GM19463 (cell line): ENCODE measurements at regions not wholly inside any gene's neighbourhood (a gene's known extent, or its start where the extent isn't known, plus 50 kb on each side); places are given as distances from the start of the nearest gene placed in this dataset.
"Not testable (repeated sequence)": the region's sequence is repeated elsewhere in the genome, so short reads cannot be mapped to it uniquely, and the experiment has no call there.

Experiments used
- ATAC-seq: cut with Tn5 transposase; IDR thresholded peaks from one replicate; pipeline ENCODE4 v1.9.1; 2021; ENCODE audit warnings: mild to moderate bottlenecking, moderate library complexity; ENCODE audit not compliant: unreplicated experiment

DNA sequence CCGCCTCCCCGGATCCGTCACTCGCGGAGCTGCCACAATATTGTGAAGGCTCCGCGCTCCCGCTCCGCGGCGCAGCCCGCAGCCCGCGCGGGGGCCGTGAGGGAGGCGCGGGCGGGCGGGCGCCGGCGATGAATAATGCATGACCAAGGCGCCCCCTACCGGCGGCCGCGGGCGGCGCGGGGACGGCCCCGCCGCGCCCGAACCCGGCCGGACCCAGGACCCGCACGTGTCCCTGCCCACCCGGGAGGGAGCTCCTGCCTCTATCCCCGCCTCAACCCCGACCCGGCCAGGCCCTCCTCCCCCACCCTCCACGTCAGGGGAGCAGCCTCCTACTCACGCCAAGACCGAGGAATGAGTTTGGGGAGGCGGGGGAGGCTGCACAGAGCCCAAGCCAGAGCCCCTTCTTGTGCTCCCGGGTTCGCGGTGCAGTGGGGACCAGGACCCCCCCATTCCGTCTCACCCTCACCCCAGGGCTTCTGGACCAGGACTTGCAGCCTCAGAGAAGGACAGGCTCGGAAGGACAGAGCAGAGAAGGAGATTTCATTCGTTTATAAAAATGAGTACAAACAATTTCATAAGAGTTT is 70.8 kb upstream of the CASZ1 start:
- ATAC-seq = no peak

GRCh38 chr1:10867914-10868598 is 71.6 kb upstream of the CASZ1 start:
- ATAC-seq = no peak

- no peak for ATAC-seq
These were observed 72.1 kb upstream of the CASZ1 start for GRCh38 chr1:10868599-10868965.

DNA sequence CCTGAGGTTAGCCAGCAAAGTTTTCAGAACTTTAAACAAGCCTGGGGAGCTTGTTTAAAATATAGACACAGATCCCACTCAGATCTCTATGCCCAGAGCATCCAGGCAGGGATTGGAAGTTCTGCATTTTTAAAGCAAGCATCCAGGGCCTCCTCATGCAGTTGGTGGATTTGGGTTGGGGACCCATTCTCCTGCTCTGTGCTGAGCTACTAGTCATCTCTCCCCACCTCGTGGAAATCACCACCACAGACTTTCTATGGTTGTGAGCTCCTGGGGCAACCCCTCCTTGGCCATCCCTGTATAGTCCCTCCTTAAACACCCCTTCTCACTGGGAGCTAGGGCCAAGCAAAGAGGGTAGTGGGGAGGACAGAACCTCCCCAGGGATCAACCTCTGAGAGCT is 73.5 kb upstream of the CASZ1 start:
- ATAC-seq = no peak

GRCh38 chr1:10870493-10871096 is 74.1 kb upstream of the CASZ1 start:
- no peak for ATAC-seq

GRCh38 chr1:10873189-10873588 is 76.7 kb upstream of the CASZ1 start:
- no peak for ATAC-seq

DNA sequence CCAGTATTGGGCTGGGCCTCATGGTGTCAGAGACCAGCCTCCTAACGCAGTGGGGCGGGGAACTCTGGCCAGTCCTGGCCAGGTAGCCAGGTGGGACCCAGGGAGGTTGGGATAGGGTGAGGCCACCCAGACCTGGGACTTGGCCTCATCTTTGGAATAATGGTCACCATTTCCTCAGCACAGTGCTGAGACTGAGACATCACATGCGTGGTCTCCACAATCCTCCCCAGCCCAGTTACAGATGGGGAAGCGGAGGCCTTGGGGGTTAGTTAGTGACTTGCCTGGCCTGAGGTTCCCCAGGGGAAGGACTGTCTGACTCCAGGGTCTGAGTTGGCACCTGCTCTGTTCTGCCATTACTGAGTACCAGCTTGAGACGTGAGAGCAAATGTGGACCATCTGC is 77.9 kb upstream of the CASZ1 start:
- no peak for ATAC-seq

DNA sequence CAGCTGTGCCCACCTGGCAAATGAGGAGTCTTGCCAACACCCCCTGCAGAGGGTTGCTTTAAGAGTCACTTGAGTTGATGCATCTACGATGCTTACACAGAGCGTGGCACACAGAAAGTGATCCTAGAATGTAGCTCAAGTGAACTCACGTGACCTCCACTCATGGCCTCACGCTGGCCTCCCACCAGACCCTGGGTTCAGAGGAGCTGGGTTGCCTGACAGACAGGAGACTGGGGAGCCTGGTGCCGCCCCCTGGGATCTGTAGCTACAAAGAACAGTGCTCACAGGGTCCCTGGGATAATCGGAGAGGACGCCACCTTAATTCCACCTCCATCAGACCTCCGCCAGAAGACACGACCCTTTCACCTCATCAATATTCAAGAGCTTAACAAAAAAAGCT is 81.4 kb upstream of the CASZ1 start:
- no peak for ATAC-seq

DNA sequence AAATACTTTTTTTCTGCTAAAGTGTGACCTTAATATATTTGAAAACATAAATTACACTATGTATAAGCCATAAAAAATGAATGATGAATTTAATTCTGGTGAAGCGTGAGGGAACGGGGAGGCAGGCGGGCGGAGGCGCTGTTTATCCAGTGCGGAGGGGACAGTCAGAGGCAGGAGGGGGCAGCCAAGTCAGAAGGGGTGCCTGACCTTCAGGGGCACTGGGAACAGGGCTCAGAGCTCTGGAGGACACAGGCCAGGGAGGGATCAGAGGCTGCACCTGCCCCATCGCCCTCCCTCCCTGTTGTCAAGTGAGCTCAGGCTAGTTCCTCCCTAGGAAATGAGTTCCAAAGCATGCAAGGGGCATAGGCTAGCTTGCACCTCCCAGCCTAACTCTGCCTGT is 82.0 kb upstream of the CASZ1 start:
- ATAC-seq = no peak

GRCh38 chr1:10880063-10880462 is 83.6 kb upstream of the CASZ1 start:
- no peak for ATAC-seq

- no peak for ATAC-seq
These were observed 84.6 kb upstream of the CASZ1 start for GRCh38 chr1:10881046-10881445.

GRCh38 chr1:10882069-10882468 is 85.6 kb upstream of the CASZ1 start:
- ATAC-seq = no peak

GRCh38 chr1:10887032-10887431 is 90.6 kb upstream of the CASZ1 start:
- ATAC-seq = not testable (repeated sequence)

DNA sequence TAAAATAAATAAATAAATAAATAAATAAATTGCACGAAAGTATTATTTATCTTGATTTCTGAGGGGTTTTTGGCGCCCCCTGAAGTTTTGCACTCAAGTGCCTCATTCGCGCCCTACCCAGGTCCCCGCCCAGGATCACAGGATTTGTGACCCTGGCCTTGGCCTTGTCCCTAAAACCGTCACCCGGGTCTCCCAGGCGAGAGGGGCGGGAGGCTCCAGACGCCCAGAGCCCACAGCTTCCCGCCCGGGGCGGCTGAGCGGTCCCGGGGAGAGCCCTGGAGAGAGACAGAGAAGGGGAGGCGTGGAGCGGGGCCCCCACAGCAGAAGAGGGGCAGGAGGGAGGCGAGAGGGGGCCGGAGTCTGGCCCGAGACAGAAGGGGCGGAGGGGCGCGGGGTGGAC is 91.8 kb upstream of the CASZ1 start:
- ATAC-seq = no peak

DNA sequence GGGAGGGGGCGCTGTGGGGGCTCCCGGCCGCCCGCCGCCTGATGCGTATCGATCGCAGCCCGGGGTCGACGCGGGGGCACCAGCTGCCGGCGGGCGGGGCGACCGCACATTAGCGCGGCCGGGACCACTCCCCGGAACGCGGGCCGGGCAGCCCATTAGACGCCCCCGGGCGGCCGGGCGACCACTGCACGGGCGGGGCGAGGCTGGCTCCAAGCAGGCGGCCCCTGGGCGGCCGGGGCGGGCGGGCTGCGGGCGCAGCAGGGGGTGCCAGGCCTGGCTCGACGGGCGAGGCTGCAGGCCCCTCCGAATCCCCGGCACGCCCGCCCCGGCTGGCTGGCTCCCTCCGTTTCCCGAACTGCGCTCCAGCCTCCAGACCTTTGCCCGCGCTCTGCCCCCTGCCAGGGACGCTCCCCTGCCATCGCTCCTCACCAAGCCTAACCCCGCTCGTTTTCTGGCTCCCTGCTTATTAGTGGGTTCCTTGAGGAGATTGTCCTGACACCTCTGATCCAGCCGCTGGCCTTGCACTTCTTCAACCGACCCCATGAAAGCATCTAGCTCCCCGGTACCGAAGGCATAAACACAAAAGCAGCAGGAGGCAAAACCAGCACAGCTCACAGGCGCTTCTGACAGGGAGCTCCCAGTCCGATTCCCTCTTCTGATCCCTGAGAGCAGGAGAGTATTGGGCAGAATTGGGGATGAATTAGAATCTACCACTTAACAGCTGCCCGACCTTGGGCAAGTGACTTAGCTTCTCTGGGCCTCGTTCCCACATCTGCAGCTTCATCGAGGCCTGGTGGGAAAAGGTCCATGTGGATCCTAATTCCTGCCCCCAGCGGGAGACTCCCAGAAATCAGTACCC is 92.6 kb upstream of the CASZ1 start:
- no peak for ATAC-seq

- no peak for ATAC-seq
These were observed 93.4 kb upstream of the CASZ1 start for GRCh38 chr1:10889650-10890353.

DNA sequence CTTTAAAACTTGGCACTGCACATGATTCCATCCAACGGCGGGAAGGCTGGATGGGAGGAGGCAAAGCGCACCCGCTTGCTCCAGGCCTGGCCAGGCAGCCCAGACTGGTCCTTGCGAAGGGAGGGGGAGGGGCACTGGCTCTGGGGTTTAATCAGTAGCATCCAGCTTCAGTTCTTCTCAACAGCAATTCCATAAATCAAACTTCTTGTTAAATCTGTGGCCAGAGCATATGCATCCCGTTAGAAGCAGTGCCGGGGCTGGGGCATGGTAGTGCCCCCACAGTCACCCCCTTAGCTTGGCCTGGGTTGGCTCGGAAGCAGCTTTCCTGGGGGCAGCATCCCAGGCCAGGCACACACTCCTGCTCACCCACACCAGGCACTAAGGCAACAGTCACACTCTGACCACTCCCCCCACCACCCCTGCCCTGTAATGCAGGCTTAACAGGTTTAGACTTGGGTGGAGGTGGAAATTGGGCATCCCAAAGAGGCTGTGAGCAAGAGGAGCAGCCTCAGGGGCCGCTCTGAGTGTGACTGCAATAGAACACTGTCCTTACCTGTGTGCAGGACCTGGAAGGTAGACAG is 94.1 kb upstream of the CASZ1 start:
- ATAC-seq = no peak

GRCh38 chr1:10891091-10891490 is 94.6 kb upstream of the CASZ1 start:
- no peak for ATAC-seq

DNA sequence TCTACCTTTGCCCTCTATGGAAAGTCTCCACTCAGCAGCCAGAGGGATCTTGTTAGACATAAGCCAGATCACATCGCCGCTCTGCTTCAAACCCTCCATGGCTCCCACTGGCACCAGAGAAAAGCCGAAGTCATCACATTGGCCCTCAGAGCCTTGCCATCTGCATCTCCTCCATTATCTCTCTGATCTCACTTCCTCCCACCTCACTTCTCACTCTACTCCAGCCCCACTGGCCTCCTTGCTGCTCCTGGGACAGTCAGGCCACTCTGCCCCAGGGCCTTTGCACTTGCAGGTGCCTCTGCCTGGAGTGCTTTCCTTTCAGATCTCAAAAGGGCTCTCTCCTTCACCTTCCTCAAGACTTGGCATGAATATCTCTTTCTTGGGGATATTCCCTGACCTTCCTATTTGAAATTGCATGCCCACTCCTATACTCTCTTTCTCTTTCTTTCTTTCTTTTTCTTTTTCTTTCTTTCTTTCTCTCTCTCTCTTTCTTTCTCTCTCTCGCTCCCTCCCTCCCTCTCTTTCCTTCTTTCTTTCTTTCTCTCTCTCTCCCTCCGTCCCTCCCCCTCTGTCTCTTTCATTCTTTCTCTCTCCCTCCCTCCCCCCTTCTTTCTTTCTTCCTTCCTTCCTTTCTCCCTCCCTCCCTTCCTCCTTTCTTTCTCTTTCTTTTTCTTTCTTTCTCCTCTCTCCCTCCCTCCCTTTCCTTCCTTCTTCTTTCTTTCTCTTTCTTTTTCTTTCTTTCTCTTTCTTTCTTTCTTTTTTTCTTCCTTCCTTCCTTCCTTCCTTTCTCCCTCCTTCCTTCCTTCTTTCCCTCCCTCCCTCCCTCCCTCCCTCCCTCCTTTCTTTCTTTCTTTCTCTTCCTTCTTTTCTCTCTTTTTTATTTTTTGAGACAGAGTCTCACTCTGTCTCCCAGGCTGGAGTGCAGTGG is 96.0 kb upstream of the CASZ1 start:
- no peak for ATAC-seq

DNA sequence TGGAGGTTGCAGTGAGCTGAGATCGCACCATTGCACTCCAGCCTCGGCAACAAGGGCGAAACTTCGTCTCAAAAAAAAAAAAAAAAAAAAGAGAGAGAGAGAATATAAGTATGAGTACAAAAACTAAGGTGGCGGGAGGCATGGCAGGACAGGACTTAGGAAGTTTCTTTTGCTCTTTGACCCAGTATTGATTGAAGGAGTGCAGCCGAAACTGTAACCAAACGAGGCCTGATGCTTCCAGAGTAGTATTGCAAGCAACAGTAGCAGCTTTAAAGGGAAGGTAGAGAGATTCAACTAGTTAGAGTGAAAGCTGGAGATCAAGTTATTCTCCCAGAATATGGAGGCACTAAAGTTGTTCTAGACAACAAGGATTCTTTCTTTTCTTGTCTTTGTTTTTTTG is 99.2 kb upstream of the CASZ1 start:
- no peak for ATAC-seq
